Skin of body (tissue), 1 donor: ENCODE measurements at regions not wholly inside any gene's neighbourhood (a gene's known extent, or its start where the extent isn't known, plus 50 kb on each side); places are given as distances from the start of the nearest gene placed in this dataset.

Source experiments
- DNase-seq: peaks from one replicate; lab custom pipeline; 2025; lab: John Stamatoyannopoulos, UW

DNA sequence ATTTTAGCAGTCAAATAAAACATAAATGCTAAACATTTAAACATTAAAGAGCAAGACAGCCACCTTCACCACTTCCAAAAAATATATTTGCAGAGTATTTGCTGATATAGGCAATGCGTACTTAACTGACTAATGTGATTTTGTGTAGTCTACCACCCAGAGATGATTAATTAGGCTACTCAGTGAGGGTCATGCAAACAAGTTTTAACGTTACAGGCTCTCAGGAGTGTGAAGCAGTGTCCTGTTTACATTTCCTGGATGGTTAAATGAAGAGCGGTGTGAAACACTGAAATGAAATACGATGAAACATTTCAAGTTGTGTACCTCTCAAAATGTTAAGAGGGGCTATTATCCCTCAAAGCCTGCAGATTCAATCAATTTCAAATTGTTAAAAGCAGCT is 165.8 kb upstream of the LRIG3 start:
- DNase-seq: no peak

DNA sequence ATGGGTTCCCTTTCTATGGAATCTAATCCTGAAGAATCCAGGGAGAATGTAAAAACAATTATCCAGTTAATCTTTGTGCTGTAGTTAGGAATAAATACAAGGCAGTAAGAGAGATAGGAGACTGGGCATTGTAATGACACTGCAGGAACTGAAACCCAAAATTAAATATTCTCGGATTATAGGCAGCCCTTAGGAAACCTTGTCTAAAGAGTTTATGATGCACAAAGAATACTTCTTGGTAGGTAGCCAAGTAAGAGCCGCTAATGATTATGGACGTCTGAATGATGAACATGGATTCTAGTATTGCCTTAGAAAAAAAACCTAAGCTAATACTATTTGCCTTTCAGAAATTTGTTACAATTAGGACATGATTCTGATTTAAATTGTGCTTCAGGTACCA is 165.4 kb upstream of the LRIG3 start:
- DNase-seq: peak; percentile 17

DNA sequence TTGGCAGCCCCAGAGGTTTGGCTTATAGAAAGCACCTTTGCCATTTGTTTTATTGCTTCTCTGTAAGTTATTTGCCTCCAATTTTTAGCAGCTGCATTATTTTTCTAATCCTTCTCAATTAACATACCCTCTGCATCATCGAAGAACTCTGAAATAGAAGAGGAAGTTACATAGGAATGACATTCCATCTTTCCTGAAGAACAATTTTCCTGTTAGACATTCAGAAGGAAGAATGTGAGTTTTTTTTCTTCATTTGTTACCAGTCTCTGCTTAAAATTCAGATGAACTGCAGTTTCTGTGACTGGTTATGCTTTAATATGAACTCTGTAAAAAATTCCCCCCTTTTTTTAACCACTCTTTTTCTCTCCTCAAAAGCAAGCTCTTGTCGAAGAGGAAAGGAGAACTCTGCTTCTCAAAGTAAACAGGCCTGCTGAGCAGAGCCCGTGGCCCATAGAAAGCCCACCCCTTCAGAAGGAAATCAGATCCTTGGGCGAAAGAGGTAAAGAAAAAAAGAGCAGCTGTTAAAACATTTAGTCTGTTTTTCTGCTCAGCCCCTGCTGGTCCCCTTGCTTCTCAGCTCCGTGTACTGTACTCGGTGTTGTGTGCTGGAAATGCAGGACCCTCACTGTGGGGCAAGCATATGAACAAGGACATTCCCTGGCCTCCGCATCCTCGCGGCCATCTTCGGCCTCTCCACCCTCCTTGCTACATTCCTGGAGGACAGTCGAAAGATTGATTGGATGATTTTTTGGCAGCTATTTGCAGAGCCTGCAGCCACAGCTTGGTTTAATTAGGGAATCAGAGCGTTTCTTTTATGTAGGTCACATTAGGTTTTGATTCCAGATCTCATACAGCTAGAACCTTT is 164.4 kb upstream of the LRIG3 start:
- DNase-seq: peak; percentile 90

- DNase-seq: no peak
These were observed 162.6 kb upstream of the LRIG3 start for GRCh38 chr12:59082952-59083351.

DNA sequence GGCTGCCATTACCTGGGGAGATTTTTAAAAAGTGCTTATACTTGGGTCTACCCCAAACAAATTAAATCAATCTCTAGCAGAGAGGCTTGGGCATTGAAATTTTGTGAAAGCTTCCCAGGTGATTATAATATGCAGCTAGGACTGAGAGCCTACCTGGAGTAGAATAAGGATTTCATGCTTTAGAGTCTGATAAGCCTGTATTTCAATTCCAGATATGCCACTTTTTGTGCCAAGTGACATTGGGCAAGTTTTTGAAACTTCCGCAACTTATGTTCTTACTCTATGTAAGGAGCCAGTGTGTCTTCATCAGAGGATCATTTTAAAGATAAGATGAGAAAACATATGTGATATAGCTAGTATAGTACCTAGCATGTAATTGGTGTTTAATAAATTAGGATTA is 159.8 kb upstream of the LRIG3 start:
- no peak for DNase-seq

GRCh38 chr12:59079472-59079871 is 159.2 kb upstream of the LRIG3 start:
- DNase-seq: no peak

DNA sequence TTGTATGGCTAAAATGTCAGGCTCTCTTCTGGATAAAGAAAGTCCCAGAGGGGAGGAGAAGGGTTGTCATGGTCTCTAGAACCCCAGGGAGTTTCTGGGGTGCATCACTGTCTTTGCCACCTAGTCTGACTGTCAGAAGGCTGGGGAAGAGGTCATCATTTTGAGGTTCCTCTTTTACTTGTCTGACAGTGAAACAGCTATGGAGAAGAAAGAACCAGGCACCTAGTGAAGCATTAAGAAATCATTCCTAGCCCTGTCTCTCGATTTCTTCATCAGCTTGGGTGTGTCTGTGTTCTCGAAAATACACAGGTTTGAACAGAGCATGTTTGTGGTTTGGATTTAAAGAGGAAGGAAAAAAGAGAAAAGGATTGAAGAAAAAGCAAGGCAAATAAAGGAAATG is 158.7 kb upstream of the LRIG3 start:
- no peak for DNase-seq

DNA sequence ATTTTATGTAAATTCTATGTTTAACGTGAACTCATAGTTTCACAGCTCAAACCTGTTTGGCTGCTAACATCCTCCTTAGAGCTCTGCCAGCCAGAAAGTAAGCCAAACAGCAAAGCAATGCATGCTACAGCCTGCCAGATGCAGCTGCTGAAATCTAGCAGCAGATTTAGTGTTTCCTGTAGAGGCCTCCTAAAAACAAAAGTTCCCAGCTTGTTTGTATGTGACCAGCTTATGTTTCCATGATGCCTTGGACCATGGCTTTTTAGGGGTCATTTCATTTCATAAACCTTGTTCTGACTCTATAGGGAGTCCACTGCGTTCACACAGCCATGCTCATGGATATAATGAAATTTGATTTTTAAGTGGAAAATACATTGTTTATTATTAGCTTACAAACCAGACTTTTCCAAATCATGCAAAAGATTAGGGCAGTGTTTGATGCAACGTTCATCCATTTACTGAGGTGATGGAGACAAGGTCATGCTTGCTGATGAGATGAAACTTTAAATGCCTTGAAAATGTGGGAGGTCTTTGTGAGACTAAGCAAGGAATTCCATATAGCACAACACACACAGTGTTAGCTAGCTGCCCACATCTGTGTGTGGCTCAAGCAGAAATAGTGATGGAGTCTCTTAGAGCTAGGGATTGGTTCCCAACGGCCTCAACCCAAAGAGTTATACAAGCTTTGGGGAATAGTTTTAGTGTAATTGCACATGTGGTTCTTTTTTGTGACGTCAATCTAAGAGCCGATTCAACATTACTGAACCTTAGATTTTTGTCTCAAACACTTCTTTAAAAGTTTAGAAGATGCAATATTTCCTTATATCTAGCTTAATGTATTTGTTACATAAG is 157.5 kb upstream of the LRIG3 start:
- peak; percentile 92 for DNase-seq

DNA sequence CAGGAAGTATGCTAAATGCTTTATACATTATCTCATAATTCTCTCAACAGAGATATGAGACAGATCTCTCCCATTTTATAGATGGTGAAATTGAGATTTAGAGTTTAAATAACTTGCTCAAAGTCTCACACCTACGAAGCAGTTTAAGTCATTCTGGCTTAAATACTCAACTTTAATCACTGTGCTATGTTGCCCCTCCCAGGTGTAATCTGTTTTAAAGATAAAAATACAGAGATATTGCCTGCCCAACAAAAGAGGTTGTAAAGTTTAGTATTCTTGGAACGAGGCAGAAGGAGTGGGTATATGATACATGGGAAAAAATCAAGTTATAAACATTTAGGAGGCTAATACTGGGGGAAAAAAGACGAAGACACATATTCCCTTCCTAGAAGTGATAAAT is 156.8 kb upstream of the LRIG3 start:
- DNase-seq: no peak

DNA sequence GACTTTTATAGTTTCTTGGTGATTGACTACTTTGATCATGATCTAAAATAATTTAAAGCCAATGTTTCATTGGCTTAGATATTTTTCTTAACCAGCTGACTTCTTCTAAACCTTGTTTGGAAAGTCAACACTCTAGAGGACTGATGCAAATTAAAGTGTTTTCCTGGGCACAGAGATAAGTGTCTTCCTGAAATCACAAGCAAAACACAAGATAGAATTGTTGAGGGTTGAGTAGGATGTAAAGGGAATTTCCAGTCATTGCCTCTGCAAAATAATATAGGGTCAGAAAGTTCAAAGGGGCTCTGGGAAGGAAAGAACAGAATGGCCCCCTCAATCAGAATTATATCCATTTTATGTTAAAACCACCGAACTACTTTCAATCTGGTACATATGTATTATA is 156.3 kb upstream of the LRIG3 start:
- DNase-seq: no peak

- DNase-seq: peak; percentile 22
These were observed 155.7 kb upstream of the LRIG3 start for GRCh38 chr12:59075968-59076490.

GRCh38 chr12:59075141-59075540 is 154.8 kb upstream of the LRIG3 start:
- no peak for DNase-seq

GRCh38 chr12:59070322-59070933 is 150.1 kb upstream of the LRIG3 start:
- no peak for DNase-seq

- no peak for DNase-seq
These were observed 149.2 kb upstream of the LRIG3 start for GRCh38 chr12:59069516-59069915.

- DNase-seq: no peak
These were observed 148.1 kb upstream of the LRIG3 start for GRCh38 chr12:59068436-59068835.

- DNase-seq: peak; percentile 41
These were observed 146.8 kb upstream of the LRIG3 start for GRCh38 chr12:59067083-59067482.

GRCh38 chr12:59066445-59066844 is 146.1 kb upstream of the LRIG3 start:
- no peak for DNase-seq

- peak; percentile 91 for DNase-seq
These were observed 139.0 kb upstream of the LRIG3 start for GRCh38 chr12:59059088-59059935.

DNA sequence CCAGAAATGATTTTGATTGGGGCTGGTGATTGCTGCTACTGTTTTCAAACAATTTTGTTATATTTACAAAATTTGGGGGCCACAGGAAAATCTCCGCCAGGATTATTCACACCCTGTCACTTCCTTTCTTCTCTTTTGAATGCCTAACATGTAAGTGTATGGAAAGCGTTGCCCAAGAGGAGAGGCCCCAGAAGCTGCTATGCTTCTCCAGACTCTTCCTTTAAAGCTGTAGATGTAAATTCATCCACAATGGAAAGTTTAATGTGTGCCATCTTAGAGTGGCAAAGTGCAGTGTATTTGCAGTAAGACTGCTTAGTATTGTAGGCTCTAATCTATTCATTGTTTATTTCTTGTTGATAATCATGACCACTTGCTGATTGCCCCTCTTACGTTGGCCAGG is 136.7 kb upstream of the LRIG3 start:
- no peak for DNase-seq

GRCh38 chr12:59055204-59055860 is 135.0 kb upstream of the LRIG3 start:
- no peak for DNase-seq
